Keratinocyte (primary cell): ENCODE measurements at regions not wholly inside any gene's neighbourhood (a gene's known extent, or its start where the extent isn't known, plus 50 kb on each side); places are given as distances from the start of the nearest gene placed in this dataset.

Source experiments
- EZH2 ChIP-seq: IDR thresholded peaks from one replicate; pipeline ENCODE4 v1.6.1; 2012; ENCODE audit warnings: inconsistent platforms, mild to moderate bottlenecking, low read length, moderate library complexity
- TF ChIP-seq, protein P1 (sequence below), 3 experiments: IDR thresholded peaks in 1 of 3; conservative IDR thresholded peaks in 1 of 3; optimal IDR thresholded peaks in 1 of 3; 2 replicates in 2 of 3; 3 replicates in 1 of 3; pipeline versions ENCODE3 to v1.5.1; 2011; ENCODE audit warnings: low read length in 3 of 3, mild to moderate bottlenecking in 3 of 3, moderate library complexity in 2 of 3, control low read depth in 1 of 3, inconsistent platforms in 1 of 3; ENCODE audit not compliant: insufficient read depth in 2 of 3; ENCODE audit errors: extremely low read depth in 1 of 3

DNA sequence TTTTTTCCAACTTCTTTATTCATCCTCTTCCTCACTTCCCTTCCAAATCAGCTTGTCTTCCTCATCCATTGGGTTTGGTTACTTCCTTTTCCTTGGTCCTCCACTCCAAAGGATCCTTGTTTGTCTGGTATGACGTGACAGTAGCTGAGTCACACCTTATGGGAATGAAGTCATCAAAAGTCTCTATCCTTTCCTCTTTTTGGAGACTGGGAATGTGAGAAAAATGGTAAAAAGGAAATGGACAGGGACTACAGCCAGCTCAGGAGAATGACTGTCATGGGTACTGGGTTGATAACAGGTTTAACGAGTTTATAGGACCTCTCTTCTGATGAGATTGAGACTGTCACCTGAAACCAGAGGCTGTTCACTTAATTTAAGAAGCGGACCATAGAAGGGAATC, 76.2 kb upstream of the MYO10 start:
- TF ChIP-seq EZH2: no peak
- TF ChIP-seq, protein P1, sequence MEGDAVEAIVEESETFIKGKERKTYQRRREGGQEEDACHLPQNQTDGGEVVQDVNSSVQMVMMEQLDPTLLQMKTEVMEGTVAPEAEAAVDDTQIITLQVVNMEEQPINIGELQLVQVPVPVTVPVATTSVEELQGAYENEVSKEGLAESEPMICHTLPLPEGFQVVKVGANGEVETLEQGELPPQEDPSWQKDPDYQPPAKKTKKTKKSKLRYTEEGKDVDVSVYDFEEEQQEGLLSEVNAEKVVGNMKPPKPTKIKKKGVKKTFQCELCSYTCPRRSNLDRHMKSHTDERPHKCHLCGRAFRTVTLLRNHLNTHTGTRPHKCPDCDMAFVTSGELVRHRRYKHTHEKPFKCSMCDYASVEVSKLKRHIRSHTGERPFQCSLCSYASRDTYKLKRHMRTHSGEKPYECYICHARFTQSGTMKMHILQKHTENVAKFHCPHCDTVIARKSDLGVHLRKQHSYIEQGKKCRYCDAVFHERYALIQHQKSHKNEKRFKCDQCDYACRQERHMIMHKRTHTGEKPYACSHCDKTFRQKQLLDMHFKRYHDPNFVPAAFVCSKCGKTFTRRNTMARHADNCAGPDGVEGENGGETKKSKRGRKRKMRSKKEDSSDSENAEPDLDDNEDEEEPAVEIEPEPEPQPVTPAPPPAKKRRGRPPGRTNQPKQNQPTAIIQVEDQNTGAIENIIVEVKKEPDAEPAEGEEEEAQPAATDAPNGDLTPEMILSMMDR (optimal IDR thresholded peaks at IDR 0.05 in 1 of 3, IDR thresholded peaks at IDR 0.05 in 1 of 3, conservative IDR thresholded peaks at IDR 0.05 in 1 of 3; ENCODE audit: extremely low read depth in 1 of 3, insufficient read depth in 2 of 3, low read length in 3 of 3): no peak
